HEK293 (cell line): ENCODE measurements at regions not wholly inside any gene's neighbourhood (a gene's known extent, or its start where the extent isn't known, plus 50 kb on each side); places are given as distances from the start of the nearest gene placed in this dataset.

ENCODE experiments used
- ZNF146 ChIP-seq: fragments of 450-650 bp; formaldehyde crosslinking; IDR thresholded peaks from 2 replicates; pipeline ENCODE4 v1.5.1; 2016; ENCODE audit warnings: missing biosample characterization, missing genetic modification characterization
- ZNF175 ChIP-seq: fragments of 450-650 bp; formaldehyde crosslinking; IDR thresholded peaks from 2 replicates; pipeline ENCODE4 v1.5.1; 2016; ENCODE audit warnings: missing biosample characterization, missing genetic modification characterization
- ZNF23 ChIP-seq: fragments of 450-650 bp; formaldehyde crosslinking; IDR thresholded peaks from 2 replicates; pipeline ENCODE4 v1.5.1; 2016; ENCODE audit warnings: missing biosample characterization, missing genetic modification characterization, borderline replicate concordance
- ZNF341 ChIP-seq: fragments of 450-650 bp; formaldehyde crosslinking; IDR thresholded peaks from 2 replicates; pipeline ENCODE4; 2016; ENCODE audit warnings: low read depth, missing biosample characterization, missing genetic modification characterization
- TF ChIP-seq, protein P1 (sequence below): fragments of 450-650 bp; formaldehyde crosslinking; IDR thresholded peaks from 2 replicates; pipeline ENCODE4 v1.5.1; 2016; ENCODE audit warnings: missing biosample characterization, missing genetic modification characterization
- TF ChIP-seq, protein P2 (sequence below): fragments of 450-650 bp; formaldehyde crosslinking; IDR thresholded peaks from 2 replicates; pipeline ENCODE4 v1.5.1; 2016; ENCODE audit warnings: missing biosample characterization, missing genetic modification characterization
- TF ChIP-seq, protein P3 (sequence below): fragments of 450-650 bp; formaldehyde crosslinking; conservative IDR thresholded peaks from 2 replicates; pipeline ENCODE4 v1.5.1; 2016; ENCODE audit warnings: low read depth, missing biosample characterization, missing genetic modification characterization

DNA sequence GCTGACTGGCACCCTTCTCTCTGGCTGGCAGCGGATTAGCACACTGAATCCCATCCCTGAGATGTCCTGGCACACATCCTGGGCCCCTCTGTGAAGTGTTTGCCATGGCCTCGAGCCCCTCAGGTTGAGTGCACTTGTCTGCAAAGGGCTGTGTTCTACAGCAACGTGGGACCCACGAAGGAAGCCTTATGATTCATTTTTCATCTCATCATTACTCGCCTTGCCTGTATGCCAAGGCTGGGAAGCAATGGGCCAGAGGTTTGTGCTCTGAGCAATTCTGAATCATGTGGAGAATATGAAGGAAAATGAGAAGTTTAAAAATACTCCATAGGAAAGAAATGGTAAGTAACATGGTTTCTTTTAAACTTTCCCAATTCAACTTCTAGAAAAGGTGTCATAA is 124.8 kb upstream of the LMO4 start:
- TF ChIP-seq ZNF341 (tag by site-specific recombination) (no peak), ZNF146 (tag by site-specific recombination) (no peak), ZNF175 (tag by site-specific recombination) (no peak), ZNF23 (no peak)
- TF ChIP-seq, protein P1, sequence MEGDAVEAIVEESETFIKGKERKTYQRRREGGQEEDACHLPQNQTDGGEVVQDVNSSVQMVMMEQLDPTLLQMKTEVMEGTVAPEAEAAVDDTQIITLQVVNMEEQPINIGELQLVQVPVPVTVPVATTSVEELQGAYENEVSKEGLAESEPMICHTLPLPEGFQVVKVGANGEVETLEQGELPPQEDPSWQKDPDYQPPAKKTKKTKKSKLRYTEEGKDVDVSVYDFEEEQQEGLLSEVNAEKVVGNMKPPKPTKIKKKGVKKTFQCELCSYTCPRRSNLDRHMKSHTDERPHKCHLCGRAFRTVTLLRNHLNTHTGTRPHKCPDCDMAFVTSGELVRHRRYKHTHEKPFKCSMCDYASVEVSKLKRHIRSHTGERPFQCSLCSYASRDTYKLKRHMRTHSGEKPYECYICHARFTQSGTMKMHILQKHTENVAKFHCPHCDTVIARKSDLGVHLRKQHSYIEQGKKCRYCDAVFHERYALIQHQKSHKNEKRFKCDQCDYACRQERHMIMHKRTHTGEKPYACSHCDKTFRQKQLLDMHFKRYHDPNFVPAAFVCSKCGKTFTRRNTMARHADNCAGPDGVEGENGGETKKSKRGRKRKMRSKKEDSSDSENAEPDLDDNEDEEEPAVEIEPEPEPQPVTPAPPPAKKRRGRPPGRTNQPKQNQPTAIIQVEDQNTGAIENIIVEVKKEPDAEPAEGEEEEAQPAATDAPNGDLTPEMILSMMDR, result no peak
- TF ChIP-seq, protein P2, sequence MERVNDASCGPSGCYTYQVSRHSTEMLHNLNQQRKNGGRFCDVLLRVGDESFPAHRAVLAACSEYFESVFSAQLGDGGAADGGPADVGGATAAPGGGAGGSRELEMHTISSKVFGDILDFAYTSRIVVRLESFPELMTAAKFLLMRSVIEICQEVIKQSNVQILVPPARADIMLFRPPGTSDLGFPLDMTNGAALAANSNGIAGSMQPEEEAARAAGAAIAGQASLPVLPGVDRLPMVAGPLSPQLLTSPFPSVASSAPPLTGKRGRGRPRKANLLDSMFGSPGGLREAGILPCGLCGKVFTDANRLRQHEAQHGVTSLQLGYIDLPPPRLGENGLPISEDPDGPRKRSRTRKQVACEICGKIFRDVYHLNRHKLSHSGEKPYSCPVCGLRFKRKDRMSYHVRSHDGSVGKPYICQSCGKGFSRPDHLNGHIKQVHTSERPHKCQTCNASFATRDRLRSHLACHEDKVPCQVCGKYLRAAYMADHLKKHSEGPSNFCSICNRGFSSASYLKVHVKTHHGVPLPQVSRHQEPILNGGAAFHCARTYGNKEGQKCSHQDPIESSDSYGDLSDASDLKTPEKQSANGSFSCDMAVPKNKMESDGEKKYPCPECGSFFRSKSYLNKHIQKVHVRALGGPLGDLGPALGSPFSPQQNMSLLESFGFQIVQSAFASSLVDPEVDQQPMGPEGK (tag by site-specific recombination), result no peak
- TF ChIP-seq, protein P3, sequence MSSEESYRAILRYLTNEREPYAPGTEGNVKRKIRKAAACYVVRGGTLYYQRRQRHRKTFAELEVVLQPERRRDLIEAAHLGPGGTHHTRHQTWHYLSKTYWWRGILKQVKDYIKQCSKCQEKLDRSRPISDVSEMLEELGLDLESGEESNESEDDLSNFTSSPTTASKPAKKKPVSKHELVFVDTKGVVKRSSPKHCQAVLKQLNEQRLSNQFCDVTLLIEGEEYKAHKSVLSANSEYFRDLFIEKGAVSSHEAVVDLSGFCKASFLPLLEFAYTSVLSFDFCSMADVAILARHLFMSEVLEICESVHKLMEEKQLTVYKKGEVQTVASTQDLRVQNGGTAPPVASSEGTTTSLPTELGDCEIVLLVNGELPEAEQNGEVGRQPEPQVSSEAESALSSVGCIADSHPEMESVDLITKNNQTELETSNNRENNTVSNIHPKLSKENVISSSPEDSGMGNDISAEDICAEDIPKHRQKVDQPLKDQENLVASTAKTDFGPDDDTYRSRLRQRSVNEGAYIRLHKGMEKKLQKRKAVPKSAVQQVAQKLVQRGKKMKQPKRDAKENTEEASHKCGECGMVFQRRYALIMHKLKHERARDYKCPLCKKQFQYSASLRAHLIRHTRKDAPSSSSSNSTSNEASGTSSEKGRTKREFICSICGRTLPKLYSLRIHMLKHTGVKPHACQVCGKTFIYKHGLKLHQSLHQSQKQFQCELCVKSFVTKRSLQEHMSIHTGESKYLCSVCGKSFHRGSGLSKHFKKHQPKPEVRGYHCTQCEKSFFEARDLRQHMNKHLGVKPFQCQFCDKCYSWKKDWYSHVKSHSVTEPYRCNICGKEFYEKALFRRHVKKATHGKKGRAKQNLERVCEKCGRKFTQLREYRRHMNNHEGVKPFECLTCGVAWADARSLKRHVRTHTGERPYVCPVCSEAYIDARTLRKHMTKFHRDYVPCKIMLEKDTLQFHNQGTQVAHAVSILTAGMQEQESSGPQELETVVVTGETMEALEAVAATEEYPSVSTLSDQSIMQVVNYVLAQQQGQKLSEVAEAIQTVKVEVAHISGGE (tag by site-specific recombination), result no peak
